Superior temporal gyrus (tissue), 1 donor: ENCODE measurements at regions not wholly inside any gene's neighbourhood (a gene's known extent, or its start where the extent isn't known, plus 50 kb on each side); places are given as distances from the start of the nearest gene placed in this dataset.

Source experiments
- DNase-seq: peaks from one replicate; pipeline ENCODE4 v3.0.0-alpha.2; 2016; ENCODE audit errors: extremely low spot score

DNA sequence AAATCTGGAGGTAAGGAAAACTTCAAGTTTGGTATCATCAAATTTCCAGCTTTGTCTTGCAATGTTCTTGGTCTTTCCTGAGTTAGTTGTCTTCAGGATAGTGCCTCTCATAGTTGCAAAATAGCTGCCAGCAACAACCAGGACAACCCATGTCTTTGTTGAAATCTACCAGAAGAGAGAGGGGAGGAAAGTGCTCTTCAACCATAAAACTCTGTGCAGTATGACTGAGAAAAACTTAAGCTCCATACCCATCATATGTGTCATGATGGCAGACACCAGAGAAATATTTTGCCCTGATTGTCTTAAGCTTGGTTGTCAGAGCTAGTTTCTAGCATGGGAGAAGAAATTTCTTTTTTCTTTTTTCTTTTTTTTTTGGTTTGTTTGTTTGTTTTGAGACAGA lies 103.3 kb downstream of the SPRY2 start:
- no peak for DNase-seq

DNA sequence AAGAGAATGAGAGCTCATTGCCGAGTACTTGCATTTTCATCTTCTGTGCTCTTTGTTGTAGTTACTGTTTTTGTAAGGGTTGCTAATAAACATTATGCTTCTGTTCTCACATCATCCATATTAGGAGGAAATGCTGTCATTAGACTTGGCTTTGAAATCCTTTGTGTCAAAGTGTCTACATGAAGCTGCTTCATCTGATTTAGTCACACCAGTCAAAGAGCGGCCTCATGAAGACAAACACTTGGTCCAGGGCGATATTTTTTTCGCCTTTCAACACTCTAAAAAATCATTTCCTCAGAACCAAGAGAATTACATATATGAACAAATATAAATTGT lies 105.0 kb downstream of the SPRY2 start:
- DNase-seq, result no peak

DNA sequence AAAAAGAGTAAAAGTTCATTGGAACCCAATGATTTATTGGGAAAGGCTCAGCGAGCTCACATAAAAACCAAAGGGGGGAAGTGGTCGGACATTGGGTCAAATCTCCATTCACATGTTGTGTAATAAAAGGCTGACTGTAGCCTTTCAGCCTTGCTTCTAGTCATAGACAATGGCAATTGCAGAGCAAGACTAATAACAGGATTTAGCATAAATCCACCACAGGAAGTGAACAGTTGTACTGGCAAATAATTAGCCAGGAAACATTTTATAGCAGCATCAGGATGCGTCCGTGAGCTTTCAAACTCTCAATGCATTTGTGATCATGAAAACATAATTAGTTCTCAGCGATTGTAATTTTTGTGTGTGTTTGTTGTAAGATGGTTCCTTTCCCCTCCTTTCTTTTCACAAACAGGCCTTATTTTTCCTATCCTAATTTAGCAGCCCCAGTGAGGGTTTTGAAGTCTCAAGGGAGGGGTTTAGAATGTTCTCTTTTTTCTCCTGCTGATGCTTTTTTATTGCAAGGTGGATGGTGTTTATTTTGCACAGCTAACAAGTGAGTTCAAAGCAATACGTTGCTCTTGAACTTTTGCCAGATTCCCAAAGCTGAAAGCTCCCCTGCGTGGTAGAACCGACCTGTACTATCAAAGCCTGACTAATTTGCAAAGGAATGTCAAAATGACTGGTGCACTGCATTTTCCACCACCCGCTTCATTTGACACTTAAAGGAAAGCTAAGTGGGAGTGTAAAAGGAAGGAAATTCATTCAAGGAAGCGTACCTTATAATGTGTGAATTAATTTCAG lies 105.6 kb downstream of the SPRY2 start:
- no peak for DNase-seq

DNA sequence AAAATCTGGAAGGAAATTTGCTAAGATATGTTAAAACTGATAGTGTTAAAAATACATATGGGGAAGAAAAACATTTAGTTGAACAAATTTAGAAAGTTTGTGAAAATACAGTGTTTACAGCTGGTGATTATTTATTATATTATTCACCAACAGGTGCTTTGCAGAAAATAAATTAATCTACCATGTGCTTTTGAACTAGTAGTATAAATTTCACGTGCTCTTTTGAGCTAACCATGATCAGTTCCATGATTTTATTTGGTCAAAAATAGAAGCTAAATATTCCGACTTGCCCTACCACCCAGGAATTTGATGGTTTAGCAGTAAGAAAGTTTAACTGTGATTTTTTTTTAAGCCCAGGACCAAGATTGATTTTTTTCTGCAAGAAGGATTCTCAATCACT lies 113.3 kb downstream of the SPRY2 start:
- no peak for DNase-seq

GRCh38 chr13:80226645-80227044 lies 114.3 kb downstream of the SPRY2 start:
- DNase-seq, result no peak

GRCh38 chr13:80224468-80224867 lies 116.5 kb downstream of the SPRY2 start:
- no peak for DNase-seq

DNA sequence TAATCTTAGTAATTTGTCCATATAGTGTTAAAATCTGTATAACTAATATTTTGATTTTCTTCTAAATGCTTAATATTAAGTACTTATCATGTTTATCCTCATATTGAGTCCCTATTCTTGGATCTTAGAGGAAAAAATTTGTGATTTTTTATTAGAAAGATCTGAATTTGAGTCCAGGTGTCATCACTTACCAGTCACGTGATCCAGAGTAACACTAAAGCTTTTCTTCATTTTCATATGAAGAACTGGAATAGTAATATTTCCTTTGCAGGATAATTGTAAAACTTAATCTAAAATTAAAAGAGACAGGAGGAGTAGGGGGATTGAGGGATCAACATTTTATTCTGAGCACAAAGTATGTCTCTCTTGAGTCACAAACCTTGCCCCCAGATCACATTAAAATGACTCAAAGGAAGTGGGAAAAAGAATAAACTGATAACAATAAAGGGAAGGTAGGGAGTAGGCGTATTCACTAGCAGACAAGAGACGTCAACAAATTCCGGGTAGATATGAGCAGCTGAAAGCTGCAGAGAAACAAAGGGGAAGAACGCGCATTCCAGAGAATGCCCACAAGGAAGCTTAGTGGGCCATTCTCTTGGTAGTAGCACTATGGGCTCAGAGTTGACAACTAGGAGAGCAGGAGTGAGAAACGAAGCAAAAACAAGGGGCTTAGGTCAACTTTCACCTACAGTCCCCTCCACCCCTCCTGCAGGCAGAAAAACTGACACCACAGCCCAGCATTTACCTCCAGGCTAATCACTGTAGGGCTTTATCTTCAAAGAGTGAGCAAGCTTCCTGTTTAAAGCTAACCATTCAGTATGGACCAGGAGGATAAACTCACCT lies 123.1 kb downstream of the SPRY2 start:
- DNase-seq, result no peak

- no peak for DNase-seq
These were observed 125.6 kb downstream of the SPRY2 start for GRCh38 chr13:80215368-80215767.

GRCh38 chr13:80214521-80214991 lies 126.4 kb downstream of the SPRY2 start:
- no peak for DNase-seq

GRCh38 chr13:80214050-80214449 lies 126.9 kb downstream of the SPRY2 start:
- no peak for DNase-seq

GRCh38 chr13:80213201-80213600 lies 127.7 kb downstream of the SPRY2 start:
- no peak for DNase-seq

GRCh38 chr13:80211566-80211965 lies 129.4 kb downstream of the SPRY2 start:
- DNase-seq, result no peak

DNA sequence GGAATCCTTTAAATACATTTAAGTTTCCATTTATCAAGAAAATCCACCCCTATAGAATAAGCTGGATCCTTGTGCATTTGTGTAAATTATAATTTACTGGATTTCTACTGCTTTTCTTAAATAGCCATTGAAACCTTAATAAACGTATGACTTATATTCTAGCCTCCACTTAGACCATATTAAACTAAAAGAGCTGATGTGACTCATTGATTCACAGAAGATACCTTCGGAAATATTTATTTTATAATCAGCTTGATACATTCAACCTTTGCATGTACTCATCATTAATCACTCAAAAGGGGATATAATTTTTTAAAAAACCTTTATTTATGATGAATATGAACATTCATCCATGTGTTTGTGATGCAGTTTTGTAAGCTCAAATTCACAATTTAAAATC lies 136.3 kb downstream of the SPRY2 start:
- DNase-seq, result no peak

DNA sequence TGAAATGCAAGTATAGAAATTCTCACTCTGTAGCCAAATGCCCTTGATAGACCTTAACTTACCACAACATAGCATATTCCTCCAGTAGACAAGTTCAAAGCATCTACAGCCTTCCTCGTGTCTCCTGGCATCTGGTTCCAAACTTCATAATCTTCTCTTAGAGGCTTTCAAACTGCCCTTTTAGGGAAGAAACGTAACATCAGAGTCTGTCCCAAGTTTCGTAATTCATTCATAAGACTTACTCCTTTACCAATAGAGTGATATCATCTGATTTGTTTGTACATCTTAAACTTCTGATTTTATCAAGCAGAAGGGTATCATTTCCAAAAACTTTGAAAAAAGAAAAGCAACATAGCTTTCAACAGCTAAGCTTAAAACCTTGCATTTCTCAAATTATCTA lies 137.4 kb downstream of the SPRY2 start:
- no peak for DNase-seq

GRCh38 chr13:80201694-80202468 lies 139.0 kb downstream of the SPRY2 start:
- DNase-seq, result no peak

DNA sequence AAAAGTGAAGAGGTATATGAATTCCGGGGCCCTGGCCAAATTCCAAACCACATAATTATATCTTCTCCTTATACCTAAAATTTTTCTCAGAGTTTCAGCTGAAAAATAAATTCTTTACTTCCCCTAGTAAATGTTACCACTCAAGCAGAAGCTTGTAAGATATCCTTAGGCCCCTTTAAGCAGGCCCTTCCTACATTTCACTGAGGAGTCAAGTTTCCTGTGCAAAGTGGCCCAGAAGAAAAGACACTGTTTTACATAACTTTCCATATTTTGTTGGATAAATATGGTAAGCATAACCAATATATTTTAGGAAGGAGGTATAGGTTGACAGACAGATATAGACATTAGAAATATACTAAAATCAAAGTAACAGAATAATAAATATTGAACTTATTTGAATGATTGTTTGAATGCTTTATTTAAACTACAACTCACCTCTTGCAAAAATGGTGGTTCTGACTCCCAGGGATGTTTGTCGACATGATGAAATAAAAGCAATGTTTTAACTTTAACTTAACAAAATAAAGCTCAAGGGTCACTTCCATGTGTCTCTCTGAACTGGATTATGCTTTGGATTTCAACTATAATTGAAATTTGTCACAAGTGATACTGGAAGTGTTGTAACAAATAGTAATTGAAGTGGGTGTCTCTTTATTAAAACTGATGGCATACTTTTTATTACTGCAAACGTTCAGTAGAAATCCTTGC lies 141.2 kb downstream of the SPRY2 start:
- DNase-seq, result no peak

DNA sequence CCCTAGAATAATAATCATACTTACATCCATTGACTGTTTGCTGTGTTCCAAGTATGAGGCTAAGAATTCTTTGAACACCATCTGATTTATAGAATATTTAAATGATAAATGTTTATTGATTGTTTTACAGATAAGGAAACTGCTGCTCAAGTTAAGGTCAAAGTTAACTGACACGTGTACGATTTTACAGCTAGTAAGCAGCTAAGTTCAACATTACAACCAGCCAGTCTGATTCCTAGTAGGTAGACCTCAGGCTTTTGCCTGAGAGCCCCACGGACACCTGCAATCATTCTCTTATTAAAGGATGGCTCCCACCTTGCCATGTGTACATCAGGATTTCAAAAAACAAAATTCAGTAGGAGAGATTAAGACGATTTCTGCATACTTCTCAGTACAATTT lies 141.9 kb downstream of the SPRY2 start:
- DNase-seq, result no peak

DNA sequence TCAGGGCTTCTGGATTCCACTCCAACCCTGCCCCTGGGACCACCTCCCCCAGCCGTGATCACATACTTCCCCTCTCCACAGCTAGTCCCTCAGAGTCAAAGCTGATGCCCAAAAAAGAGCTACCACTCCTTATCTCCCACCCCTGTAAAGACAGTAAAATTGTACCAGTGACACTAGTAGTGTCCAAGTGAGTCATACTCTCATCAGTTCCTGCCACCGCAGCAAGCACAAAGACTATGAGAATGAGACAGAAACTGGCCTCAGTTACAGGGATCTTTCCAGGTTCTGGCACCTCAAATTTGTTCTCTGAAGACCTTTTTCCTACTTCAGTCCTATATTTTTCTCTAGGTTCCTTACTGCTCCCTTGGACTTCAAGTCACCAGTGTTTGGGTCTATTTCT lies 144.2 kb downstream of the SPRY2 start:
- no peak for DNase-seq

DNA sequence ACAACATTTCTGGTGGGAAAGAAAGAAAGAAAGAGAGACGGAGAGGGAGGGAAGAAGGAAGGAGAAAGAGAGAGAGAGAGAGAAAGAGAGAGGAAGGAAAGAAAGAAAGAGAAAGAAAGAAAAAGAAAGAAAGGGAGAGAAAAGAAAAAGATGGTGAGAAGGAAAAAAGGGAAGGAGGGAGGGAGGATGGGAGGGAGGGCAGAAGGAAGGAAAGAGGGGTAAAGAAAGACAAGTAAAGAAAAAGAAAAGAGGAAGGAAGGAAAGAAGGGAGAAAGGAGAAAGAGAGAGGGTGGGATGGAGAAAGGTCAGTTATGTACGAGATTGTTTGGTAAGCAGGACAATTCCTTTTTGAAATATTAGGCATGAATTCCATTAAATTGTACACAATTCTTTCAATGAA lies 145.3 kb downstream of the SPRY2 start:
- DNase-seq, result no peak

DNA sequence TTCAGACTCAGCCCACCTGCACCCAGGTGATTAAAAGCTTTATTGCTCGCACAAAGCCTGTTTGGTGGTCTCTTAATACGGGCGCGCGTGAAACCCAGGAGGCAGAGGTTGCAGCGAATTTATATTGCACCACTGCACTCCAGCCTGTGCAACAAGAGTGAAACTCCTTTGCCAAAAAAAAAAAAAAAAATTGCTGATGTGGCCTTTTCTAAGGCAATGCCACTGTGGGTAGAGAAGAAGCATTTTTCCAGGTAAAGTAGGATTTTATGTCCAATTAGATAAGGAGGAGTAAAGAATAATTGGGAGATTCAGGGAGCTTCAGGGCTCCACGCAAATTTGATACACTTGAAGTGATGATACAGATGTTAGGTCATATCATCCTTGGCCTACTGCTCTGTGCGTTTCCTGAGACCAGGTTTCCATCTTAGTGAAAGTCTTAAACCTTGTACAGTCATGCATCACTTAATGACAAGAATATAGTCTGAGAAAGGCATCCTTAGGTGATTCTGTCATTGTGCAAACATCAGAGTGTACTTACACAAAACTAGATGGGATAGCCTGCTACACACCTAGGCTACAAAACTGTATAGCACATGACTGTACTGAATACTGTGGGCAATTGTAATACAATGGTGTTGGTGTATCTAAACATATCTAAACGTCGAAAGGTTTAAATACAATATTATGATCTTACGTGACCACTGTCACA lies 150.9 kb downstream of the SPRY2 start:
- no peak for DNase-seq

DNA sequence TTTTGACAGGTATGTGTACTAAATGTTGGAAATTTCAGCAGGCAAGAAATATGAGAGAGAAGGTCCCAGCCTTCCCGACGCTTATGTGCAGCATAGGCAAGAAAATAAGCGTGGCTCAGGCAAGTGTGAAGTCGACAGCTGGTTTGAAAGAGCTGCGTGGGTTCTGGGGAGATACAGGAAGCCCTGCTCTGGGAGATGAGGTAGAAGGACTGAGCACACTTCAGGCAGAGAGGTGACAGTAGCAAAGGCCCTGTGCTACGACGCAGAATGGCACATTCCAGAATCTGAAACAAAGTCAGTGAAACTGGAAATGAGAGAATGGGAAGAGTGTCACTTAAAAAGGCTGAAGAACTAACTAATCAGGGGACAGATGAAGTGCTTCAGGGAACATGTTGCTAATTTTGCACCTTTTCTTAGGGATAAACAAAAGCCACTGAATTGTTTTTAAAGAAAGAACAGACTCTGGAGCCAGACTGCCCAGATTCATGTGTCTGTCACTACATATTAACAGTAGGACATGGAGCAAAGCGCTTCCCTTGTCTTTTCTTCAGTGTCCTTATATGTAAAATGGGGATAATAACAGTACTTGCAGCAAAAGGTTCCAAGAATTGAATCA lies 160.1 kb downstream of the SPRY2 start:
- DNase-seq, result peak; percentile 69
